Femur (tissue), 1 donor: ENCODE measurements at regions not wholly inside any gene's neighbourhood (a gene's known extent, or its start where the extent isn't known, plus 50 kb on each side); places are given as distances from the start of the nearest gene placed in this dataset.

ENCODE experiments used
- DNase-seq: peaks from one replicate; pipeline ENCODE4 v3.0.0-alpha.2; 2017

GRCh38 chr10:55358539-55358938 lies 557.5 kb upstream of the PCDH15 start:
- DNase-seq, result no peak

- DNase-seq, result no peak
Observed at GRCh38 chr10:55353414-55353813, 552.4 kb upstream of the PCDH15 start.

DNA sequence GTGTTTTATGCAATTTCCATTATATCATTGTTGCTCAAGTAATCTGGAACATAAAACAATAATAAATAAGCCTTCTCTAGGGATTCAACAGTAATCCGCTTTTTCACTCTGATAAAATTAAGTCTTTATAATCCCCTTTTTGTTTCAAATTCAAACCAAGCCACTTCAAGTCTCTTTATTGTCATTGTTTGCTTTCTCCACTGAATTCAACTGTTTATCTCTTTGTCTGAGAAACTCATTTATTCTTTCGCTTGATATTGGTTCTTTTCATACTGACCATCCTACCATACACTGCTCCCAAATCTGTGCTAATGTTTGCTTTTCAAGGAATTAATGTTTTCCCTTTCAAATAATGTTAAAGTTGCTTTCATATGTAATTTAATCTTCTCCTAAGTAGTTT lies 550.4 kb upstream of the PCDH15 start:
- DNase-seq, result no peak

DNA sequence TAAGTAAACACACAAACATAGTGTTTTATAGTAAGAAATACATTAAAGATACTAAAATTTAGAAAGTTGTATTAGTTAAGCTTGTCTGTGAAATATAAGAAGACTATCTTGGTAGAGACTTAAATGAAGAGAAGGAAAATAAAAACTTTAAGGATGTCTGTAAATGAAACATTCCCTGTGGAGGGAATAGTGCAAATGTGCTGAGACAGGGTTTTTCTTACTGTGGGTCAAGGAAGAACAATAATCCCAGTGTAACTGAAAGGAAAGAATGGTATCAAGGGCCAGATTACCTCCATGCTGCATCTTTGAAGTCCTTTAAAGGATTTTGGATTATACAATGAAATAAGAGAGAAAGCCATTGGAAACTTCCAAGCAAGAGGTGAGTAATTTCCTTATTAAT lies 547.5 kb upstream of the PCDH15 start:
- no peak for DNase-seq

GRCh38 chr10:55330486-55330885 lies 529.5 kb upstream of the PCDH15 start:
- DNase-seq, result no peak

DNA sequence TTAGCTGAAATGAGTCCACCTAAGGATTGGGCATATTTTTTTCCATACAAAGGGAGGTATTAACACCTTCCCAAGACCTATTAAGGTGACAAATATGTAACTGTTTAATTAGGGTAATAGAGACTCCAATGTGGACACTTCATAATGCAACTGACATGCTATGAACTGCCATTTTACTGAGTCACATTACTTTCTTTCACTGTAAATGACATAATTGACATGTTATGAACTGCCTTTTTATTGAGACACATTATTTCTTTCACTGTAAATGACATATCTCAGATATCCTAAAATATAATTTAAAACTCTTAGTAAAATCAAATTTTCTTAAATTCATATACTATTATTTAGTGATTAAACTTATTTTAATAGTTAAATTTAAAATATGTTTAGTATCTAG lies 528.8 kb upstream of the PCDH15 start:
- DNase-seq, result no peak

GRCh38 chr10:55320187-55320700 lies 519.2 kb upstream of the PCDH15 start:
- DNase-seq, result no peak

DNA sequence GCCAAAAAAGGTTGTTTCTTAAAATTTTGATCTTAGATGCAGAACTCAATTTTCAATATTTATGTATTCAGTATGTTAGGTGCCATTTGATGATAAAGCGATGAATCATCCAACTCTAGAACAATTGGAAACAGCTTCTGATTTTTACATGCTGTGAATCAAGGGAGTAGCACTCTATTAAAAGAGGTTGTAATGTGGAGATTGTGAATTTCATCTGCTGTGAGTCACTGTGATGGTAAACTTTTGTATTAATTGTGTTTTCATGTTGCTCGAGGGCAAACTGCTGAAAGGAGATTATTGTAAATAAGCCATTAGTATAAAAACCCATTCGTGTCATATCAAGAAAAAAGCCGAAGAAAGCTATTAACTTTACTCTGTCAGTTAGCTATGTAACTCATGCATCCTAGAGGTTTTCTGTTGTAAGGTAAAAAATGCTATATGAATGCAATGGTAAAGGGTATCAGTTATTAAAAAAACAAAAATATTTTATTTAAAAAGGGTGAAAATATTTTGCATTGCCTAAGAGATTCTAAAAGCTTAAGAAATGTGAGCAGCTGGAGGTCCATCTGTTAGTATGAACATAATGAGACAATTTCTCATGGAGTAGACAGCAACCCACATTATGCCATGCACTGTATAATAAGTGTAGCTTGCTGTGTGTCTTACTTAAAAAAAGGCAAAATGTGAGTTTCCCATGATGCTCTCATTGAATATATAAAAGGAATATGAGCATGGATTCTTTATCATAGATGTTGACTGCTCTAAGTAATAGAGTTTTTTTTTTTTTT lies 511.0 kb upstream of the PCDH15 start:
- no peak for DNase-seq

- no peak for DNase-seq
Observed at GRCh38 chr10:55310143-55310542, 509.1 kb upstream of the PCDH15 start.

DNA sequence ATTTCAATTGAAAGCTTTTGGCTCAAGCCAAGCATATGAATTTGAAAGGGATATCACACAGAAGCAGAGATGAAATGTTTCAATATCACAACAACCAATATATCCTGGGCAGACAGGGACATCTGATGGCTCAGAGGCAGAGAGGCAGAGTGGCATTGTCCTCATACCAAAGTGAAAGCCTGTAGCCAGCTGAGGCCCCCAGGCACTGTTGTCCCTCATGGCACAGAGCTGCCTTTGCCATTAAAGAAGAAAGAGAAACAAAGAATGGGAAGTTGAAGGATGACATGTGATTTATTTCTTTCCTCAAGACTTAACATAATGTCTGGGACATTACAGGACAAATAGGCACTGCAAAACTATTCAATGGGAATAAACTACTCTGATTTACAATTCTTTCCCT lies 504.3 kb upstream of the PCDH15 start:
- DNase-seq, result no peak

GRCh38 chr10:55287346-55287745 lies 486.3 kb upstream of the PCDH15 start:
- DNase-seq, result no peak

GRCh38 chr10:55283031-55283430 lies 482.0 kb upstream of the PCDH15 start:
- no peak for DNase-seq

DNA sequence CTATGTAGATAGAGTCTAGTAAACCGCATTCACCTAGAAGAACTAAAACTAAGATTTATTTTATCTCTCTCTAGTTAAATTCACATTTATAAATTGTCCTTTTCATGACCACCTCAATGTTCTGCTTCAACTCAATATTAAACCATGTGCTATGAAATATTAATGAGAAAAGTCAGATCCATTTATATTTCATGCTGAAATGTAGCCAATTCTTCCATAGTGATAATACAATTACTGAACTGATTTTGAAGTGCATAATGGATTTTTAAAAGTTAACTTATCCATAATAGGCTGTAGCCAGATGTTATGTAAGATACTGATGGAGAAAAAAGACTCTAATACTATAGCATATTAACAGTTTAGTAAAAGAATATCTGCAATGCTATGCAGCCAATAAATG lies 479.7 kb upstream of the PCDH15 start:
- no peak for DNase-seq

GRCh38 chr10:55277549-55277948 lies 476.5 kb upstream of the PCDH15 start:
- no peak for DNase-seq

GRCh38 chr10:55274367-55274766 lies 473.3 kb upstream of the PCDH15 start:
- DNase-seq, result no peak

GRCh38 chr10:55273946-55274345 lies 472.9 kb upstream of the PCDH15 start:
- no peak for DNase-seq

DNA sequence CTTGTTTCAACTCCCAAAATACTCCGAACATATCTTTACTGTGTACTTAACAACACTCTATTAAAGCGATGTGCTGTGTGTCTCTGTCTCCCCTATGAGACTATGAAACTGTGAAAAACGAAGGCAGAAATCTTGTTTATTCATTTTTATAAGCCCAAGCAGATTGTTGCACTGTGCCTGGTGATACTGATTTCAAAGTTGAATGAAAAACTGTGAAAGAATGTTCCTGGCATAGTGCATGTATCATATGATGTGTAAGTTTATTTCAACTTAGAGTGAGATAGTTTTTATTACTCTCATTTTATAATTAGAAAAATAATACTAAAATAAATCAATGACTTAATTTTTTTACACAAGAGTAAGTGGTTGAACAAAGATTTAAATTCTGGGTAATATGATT lies 471.9 kb upstream of the PCDH15 start:
- DNase-seq, result no peak

GRCh38 chr10:55266797-55267196 lies 465.8 kb upstream of the PCDH15 start:
- no peak for DNase-seq

DNA sequence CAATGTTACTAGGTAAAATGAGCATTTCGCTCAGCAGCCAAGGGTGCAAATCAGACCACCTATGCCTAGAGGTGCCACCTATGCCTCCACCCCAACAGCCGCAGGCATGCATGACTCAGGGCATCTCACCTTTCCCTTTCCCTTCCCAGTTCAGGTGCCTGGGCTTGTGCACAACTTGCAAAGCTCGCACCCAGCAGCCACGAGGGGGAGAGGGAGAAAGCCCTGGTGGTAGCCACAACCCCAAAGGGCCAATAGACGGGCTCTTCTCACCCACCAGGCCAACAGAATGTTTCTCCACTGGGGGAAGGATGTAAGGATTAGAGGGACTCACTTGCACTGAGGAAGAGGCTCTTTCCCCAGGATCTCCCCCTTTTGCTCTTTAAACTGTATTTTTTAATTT lies 462.3 kb upstream of the PCDH15 start:
- no peak for DNase-seq

- no peak for DNase-seq
Observed at GRCh38 chr10:55242544-55242943, 441.5 kb upstream of the PCDH15 start.

GRCh38 chr10:55237462-55237861 lies 436.4 kb upstream of the PCDH15 start:
- DNase-seq, result no peak

GRCh38 chr10:55233505-55233904 lies 432.5 kb upstream of the PCDH15 start:
- no peak for DNase-seq

GRCh38 chr10:55233090-55233489 lies 432.1 kb upstream of the PCDH15 start:
- no peak for DNase-seq

GRCh38 chr10:55232553-55232952 lies 431.5 kb upstream of the PCDH15 start:
- no peak for DNase-seq

GRCh38 chr10:55227967-55228366 lies 426.9 kb upstream of the PCDH15 start:
- no peak for DNase-seq
